HL-60 (cell line): ENCODE measurements at regions not wholly inside any gene's neighbourhood (a gene's known extent, or its start where the extent isn't known, plus 50 kb on each side); places are given as distances from the start of the nearest gene placed in this dataset.

Experiments used
- DNase-seq, 2 experiments: peaks; one replicate each; pipeline ENCODE4 v3.0.0-alpha.2; 2010 to 2020; ENCODE audit warnings: low read depth in 1 of 2, low spot score in 1 of 2
- H3K27ac ChIP-seq: fragments of 250-450 bp; sonication (Bioruptor Pico); replicated peaks from 2 replicates; pipeline ENCODE4 v1.5.1; 2020; ENCODE audit warnings: mild to moderate bottlenecking, moderate library complexity
- H3K27me3 ChIP-seq: fragments of 250-450 bp; sonication (Bioruptor Pico); 2 replicates; pipeline ENCODE4 v1.5.1; 2021; ENCODE audit warnings: mild to moderate bottlenecking, moderate library complexity; ENCODE audit not compliant: insufficient read depth, poor library complexity, severe bottlenecking
- H3K4me3 ChIP-seq: replicated peaks from 2 replicates; pipeline ENCODE4 v1.5.1; 2011; ENCODE audit warnings: mild to moderate bottlenecking, control low read depth, low read length; ENCODE audit not compliant: insufficient read depth
- GABPA ChIP-seq: IDR thresholded peaks from 2 replicates; pipeline ENCODE4 v1.6.1; 2012; ENCODE audit warnings: low read depth
- POLR2AphosphoS5 ChIP-seq: IDR thresholded peaks from 2 replicates; pipeline ENCODE4 v1.6.1; 2012; ENCODE audit warnings: low read depth
- REST ChIP-seq: IDR thresholded peaks from 2 replicates; pipeline ENCODE4 v1.6.1; 2012; ENCODE audit warnings: low read depth; ENCODE audit not compliant: insufficient replicate concordance
- SPI1 ChIP-seq: IDR thresholded peaks from 2 replicates; pipeline ENCODE4 v1.6.1; 2012; ENCODE audit warnings: low read depth, mild to moderate bottlenecking, borderline replicate concordance
- TF ChIP-seq, protein P1 (sequence below): IDR thresholded peaks from one replicate; pipeline ENCODE4 v1.5.1; 2011; ENCODE audit warnings: low read length, control low read depth, inconsistent platforms; ENCODE audit not compliant: insufficient read depth

DNA sequence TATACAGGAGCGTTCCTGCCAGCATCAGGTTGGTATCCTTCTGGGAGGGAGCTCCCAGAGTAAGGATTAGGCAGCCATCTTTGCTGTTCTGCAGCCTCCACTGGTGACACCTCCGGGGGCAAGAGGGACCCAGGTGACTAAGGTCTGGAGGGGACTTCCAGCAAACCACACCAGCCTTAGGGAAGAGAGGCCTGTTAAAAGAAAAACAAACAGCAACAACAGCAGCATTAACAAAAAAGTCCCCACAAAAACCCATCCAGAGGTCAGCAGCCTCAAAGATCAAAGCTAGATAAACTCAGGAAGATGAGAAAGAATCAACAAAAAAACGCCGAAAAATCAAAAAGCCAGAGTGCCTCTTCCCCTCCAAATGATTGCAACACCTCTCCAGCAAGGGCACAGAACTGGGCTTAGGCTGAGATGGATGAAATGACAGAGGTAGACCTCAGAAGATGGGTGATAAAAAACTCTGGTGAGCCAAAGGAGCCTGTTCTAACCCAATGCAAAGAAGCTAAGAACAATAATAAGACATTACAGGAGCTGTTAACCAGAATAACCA lies 388.2 kb downstream of the SPATA31D1 start:
- Histone ChIP-seq H3K27me3 (no peaks in the 10 kb centered on the region), H3K27ac (no peak overlapping the region), H3K4me3 (no peak overlapping the region)
- no peak for DNase-seq
- TF ChIP-seq REST (no peak), SPI1 (no peak), GABPA (no peak), POLR2AphosphoS5 (no peak)
- TF ChIP-seq, protein P1, sequence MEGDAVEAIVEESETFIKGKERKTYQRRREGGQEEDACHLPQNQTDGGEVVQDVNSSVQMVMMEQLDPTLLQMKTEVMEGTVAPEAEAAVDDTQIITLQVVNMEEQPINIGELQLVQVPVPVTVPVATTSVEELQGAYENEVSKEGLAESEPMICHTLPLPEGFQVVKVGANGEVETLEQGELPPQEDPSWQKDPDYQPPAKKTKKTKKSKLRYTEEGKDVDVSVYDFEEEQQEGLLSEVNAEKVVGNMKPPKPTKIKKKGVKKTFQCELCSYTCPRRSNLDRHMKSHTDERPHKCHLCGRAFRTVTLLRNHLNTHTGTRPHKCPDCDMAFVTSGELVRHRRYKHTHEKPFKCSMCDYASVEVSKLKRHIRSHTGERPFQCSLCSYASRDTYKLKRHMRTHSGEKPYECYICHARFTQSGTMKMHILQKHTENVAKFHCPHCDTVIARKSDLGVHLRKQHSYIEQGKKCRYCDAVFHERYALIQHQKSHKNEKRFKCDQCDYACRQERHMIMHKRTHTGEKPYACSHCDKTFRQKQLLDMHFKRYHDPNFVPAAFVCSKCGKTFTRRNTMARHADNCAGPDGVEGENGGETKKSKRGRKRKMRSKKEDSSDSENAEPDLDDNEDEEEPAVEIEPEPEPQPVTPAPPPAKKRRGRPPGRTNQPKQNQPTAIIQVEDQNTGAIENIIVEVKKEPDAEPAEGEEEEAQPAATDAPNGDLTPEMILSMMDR = no peak

DNA sequence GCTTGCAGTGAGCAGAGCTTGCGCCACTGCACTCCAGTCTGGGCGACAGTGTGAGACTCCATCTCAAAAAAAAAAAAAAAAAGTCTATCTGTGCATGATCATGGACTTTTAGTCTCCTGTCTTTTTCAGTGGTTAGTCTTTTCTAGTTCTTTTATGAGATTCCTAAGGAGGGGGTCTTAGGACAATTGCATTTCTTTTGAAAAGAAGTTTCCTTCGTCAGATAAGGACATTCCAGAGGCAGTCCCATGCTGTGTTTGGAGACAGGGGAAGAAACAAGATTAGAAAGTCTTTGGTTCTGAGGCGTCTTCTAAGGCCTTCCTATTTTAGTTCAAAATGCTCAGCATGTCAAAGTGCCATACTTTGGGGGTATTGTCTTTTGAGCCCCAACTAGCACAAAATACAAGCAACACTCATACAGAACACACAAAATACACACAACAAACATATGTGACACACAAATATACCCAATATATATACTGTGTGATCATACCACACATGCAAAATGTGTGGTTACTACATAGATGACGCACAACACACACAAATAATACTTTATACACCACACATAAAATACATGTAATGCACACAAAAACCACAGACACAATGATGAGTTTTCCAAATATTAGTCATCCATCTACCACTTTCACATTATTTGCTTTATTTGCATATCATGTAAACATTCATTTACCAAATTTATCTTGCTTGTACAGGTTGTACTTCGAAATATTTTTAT lies 394.5 kb downstream of the SPATA31D1 start:
- DNase-seq = no peak
- H3K27ac ChIP-seq = no peak overlapping the region
- TF ChIP-seq GABPA = no peak
- TF ChIP-seq SPI1 = no peak
- TF ChIP-seq REST = no peak
- TF ChIP-seq POLR2AphosphoS5 = no peak
- TF ChIP-seq, protein P1 = no peak

GRCh38 chr9:82385633-82386032 lies 397.1 kb downstream of the SPATA31D1 start:
- Histone ChIP-seq H3K27ac (no peak overlapping the region), H3K27me3 (no peaks in the 10 kb centered on the region), H3K4me3 (no peak overlapping the region)
- DNase-seq = no peak
- no peak for TF ChIP-seq SPI1
- no peak for TF ChIP-seq GABPA
- no peak for TF ChIP-seq REST
- TF ChIP-seq, protein P1 = no peak
- no peak for TF ChIP-seq POLR2AphosphoS5

More for the DNA sequence above, 394.5 kb downstream of the SPATA31D1 start:
- Histone ChIP-seq H3K27me3 (no peaks in the 10 kb centered on the region), H3K4me3 (no peak overlapping the region)
